Esophagus squamous epithelium (tissue), 4 donors: ENCODE measurements at regions not wholly inside any gene's neighbourhood (a gene's known extent, or its start where the extent isn't known, plus 50 kb on each side); places are given as distances from the start of the nearest gene placed in this dataset.

Source experiments
- POLR2A ChIP-seq, 4 donors: fragments of 450-650 bp; IDR thresholded peaks; one replicate each; pipeline ENCODE4 v1.6.1; 2017; ENCODE audit warnings: antibody characterized with exemption in 4 of 4, mild to moderate bottlenecking in 4 of 4, moderate library complexity in 3 of 4
- TF ChIP-seq, protein P1 (sequence below), 6 experiments: fragments of 450-650 bp in 4 of 6; fragments of 200-600 bp in 2 of 6; sonication (generic) in 2 of 6; IDR thresholded peaks; one replicate each; pipeline ENCODE4 v1.5.1; 2016 to 2019; ENCODE audit warnings: antibody characterized with exemption in 6 of 6, mild to moderate bottlenecking in 4 of 6, moderate library complexity in 4 of 6

DNA sequence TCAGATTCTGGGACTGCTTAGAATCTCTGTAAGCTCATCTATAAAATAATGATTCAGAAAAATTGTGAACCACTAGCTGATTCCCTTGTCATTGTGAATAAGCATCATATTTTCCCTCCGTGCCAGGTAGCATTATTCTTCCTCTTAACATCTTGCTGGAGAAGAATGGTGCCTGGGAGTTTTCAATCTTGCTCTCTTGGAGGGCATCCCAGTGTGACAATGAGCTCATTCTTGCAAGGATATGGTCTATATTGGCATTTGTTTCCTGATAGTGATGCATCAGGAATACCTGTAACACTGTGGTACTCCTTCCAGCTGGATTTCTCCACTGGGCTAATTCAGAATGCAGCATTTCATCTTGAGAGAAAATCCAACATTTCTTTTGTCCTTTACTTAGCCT is 126.4 kb upstream of the ITGB1 start:
- TF ChIP-seq, protein P1, sequence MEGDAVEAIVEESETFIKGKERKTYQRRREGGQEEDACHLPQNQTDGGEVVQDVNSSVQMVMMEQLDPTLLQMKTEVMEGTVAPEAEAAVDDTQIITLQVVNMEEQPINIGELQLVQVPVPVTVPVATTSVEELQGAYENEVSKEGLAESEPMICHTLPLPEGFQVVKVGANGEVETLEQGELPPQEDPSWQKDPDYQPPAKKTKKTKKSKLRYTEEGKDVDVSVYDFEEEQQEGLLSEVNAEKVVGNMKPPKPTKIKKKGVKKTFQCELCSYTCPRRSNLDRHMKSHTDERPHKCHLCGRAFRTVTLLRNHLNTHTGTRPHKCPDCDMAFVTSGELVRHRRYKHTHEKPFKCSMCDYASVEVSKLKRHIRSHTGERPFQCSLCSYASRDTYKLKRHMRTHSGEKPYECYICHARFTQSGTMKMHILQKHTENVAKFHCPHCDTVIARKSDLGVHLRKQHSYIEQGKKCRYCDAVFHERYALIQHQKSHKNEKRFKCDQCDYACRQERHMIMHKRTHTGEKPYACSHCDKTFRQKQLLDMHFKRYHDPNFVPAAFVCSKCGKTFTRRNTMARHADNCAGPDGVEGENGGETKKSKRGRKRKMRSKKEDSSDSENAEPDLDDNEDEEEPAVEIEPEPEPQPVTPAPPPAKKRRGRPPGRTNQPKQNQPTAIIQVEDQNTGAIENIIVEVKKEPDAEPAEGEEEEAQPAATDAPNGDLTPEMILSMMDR (IDR thresholded peaks at IDR 0.05): no peak
- no peak for TF ChIP-seq POLR2A (IDR thresholded peaks at IDR 0.05)
